Pulmonary artery endothelial cell (primary cell): ENCODE measurements at regions not wholly inside any gene's neighbourhood (a gene's known extent, or its start where the extent isn't known, plus 50 kb on each side); places are given as distances from the start of the nearest gene placed in this dataset.
"Not testable (repeated sequence)": the region's sequence is repeated elsewhere in the genome, so short reads cannot be mapped to it uniquely, and the experiment has no call there.

Experiments used
- DNase-seq: peaks from one replicate; pipeline ENCODE4 v3.0.0-alpha.2; 2011; ENCODE audit warnings: low read depth, low spot score

DNA sequence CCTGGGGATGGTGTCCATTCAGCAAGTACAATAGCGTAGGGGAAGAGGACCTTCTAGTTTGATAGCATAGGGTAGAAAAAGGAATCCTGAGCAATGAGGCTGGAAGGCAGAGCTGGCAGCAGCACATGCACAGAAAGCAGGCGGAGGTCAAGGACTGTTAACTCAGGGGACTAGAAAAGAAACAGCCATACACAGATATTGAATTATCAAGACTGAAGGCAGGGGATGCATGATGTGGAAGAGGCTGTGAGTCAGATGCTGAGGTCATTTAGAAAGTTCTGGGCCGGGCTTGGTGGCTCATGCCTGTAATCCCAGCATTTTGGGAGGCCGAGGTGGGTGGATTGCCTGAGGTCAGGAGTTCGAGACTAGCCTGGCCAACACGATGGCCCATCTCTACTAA lies 65.6 kb downstream of the OPTC start:
- peak; percentile 11 for DNase-seq

DNA sequence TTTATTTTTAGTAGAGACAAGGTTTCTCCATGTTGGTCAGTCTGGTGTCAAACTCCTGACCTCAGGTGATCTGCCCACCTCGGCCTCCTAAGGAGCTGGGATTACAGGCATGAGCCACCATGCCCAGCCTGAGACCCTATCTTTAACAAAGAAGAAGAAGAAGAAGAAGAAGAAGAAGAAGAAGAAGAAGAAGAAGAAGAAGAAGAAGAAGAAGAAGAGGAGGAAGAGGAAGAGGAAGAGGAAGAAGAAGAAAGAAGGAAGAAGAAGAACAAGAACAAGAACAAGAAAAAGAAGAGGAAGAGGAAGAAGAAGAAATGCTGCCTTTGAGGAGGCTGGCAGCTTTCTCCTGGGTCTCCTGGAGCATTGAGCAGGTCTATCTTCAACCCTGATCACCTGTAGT lies 64.9 kb upstream of the ATP2B4 start:
- DNase-seq: not testable (repeated sequence)

DNA sequence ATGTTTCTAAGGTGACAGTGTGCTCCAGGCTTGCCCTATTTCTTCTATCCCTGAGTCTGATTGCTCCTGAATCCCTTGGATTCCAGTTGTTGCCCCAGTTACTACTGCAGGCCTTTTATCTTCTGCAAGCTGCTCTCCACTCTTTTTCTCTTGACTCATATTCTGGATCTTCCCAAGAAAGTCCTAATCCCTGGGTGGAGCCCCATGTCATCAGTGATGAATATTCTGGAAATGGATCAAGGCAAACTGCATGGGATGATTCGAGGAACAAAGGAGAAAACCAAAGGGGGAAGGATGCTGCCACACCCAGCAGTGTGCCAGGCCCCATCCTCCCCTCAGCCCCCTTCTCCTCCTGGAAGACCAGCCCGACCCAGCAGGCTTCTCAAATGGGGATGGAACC lies 63.3 kb upstream of the ATP2B4 start:
- DNase-seq: no peak

DNA sequence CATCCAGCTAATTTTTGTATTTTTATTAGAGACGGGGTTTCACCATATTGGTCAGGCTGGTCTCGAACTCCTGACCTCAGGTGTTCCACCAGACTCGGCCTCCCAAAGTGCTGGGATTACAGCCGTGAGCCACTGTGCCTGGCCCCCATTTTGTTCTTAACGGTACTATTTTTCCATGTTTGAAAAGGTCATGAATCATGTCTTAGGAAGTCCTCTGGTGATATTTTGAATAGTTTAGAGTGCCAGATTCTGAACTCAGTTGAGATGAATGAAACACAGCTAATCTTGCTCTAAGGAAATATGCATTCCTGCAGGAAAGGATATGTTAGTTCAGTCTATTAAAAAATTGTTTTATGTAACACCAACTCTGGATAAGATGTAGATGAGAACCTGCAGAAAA lies 62.6 kb upstream of the ATP2B4 start:
- DNase-seq: no peak

DNA sequence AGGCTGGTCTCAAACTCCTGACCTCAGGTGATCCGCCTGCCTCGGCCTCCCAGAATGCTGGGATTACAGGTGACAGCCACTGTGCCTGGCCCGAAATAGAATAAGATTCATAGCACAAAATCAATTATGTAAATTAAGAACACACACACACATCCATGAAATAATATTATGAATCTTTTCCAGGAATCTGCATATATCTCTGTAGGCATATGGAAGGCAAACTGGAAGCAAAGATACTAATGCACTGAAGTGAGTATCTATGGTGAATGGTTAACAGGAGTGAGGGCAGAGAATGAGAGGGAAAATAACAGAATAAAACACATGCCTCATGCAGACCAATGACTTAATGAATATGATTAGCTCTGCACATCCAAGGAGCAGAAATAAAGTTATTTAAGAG lies 61.6 kb upstream of the ATP2B4 start:
- DNase-seq: no peak

DNA sequence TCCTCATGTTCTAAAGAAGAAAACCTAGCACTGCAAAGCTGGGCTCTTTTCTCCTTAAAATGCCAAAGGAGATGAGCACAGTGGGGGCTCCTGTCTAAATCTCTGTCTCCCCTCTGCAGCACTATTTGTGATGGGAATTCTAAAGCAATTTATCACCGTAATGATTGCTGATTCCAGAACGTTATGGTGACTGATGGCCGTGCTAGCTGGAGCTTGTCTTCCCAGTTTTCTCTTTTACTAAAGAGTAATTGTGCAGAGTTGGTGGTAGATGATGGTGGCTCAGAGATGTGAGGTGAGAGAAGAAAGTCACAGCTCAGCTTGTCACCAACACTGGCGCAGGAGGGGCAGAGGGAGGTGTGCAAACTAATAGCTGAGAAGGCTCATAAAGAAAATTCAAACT lies 60.7 kb upstream of the ATP2B4 start:
- DNase-seq: no peak

DNA sequence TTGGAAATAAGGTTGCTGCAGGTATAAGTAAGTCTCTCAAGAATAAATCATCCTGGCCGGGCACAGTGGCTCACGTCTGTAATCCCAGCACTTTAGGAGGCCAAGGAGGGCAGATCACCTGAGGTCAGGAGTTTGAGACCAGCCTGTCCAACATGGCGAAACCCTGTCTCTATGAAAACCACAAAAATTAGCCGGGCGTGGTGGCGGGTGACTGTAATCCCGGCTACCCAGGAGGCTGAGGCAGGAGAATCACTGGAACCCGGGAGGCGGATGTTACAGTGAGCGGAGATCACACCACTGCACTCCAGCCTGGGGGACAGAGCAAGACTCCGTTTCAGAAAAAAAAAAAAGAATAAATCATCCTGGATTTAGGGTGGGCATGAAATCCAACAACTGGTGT lies 59.7 kb upstream of the ATP2B4 start:
- not testable (repeated sequence) for DNase-seq

DNA sequence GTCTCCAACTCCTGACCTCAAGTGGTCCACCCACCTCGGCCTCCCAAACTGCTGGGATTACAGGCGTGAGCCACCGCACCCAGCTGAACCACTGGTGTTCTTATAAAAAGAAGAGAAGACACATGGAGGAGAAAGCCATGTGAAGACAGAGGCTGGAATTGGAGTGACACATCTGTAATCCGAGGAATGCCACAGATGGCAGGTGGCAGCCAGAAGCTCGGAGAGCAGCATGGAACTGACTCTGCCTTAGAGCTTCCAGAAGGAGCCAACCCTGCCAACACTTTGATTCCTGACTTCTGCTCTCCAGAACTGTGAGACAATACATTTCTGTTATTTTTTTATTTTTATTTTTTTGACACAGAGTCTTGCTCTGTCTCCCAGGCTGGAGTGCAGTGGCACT lies 59.0 kb upstream of the ATP2B4 start:
- DNase-seq: no peak

DNA sequence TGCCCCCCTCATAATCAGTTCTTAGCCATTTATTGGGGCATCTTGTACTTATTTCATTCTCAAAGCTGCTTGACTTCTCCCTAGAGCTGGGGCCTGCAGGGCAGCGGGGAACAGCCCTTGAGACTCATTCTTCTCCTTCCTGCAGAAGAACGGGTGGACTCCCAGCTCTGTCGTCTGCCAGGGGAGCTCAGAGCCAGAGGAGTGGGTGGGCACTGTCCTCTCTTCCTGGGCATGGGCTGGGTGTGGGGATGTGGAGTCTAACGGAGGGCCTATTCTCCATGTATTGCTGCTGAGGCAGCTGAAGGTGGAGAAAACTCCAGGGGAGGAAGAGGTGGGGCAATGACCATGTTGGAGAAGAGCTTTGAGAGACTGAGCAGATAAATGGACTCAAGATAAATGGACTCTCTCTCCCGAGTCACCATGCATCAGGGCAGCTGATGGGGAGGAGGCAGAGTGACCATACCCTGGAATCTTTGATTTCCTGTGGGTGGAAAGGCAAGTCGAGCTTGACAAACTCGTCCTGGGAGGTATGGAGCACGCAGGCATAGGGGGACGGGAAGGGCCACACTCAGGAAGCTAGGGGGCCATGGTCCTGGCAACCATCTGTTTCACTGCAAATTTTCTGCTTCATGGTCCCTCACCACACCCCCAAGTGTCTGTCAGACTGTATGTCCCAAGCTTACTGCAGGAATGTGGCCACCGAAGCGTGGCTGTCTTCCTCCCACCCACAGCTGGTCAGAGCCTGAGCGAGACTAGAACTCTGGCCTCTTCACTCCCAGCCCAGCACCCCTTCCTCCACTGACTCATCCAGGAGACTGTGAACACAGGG lies 56.9 kb upstream of the ATP2B4 start:
- no peak for DNase-seq

DNA sequence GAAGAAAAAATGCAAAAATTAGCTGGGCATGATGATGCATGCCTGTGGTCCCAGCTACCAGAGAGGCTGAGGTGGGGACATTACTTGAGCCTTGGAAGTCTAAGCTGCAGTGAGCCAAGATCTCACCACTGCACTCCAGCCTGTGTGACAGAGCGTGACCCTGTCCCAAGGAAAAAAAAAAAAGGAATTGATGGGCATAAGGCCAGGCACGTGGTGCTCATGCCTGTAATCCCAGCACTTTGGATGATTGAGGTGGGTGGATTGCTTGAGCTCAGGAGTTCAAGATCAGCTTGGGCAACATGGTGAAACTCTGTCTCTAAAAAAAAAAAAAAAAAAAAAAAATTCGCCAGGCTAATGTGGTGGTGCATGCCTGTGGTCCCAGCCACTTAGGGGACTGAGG lies 55.8 kb upstream of the ATP2B4 start:
- DNase-seq: no peak

DNA sequence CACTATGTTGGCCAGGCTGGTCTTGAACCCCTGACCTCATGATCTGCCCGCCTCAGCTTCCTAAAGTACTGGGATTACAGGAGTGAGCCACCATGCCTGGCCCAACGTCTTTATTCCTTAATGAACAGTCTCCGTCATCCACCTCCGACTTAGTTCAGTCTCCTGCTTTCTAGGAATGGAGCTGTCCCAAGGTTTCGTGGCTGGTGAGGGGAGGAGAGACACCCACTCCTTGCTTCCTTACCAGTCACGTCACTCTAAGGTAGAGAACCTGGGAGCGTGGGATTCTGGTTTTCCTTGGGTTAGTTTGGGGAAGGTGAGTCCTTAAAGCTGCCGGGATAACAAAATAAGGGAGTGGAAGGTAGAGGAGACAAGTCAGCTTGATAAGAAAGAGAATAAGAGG lies 55.0 kb upstream of the ATP2B4 start:
- no peak for DNase-seq

DNA sequence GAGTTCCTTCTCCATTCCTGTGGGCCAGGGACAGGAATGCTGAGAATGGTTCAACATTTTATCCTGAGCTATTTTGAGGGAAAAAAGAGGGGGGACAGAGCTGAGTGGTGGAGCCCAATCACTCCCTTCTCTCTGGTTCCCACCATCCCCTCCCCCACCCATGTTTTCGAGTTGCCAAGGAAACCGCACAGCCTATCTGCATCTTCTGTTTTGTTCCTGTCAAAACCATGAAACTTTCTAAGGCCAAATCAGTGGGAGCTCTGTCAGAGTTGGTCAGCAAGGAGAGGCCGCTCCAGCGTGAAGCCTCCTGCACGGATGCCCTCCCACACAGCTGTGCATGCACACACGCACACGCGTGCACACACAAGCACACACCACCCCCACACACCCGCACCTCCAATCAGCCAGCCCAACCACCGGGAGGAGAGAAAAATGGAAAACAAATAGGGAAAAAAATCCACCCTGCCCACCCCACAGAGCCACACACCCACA lies 54.5 kb upstream of the ATP2B4 start:
- DNase-seq: no peak

DNA sequence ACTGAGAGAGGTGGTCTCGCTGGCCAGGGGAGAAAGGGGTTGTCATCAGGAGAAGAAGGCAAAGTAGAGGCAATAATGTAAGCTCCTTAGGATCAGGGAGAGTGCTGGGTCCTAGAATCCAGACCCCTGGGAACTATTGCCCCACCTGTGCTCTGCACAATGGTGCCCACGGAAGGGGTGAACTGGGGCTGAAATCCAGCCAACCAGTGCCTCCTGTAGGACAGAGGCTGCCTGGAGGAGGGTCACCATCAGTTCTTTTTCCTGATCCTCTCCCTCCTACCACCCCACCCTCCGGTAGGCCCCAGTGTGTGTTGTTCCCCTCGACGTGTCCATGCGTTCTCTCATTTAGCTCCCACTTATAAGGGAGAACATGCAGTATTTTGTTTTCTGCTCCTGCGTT lies 52.9 kb upstream of the ATP2B4 start:
- no peak for DNase-seq
